NCI-H2081 treated with DMSO at 0.1 percent for 48 hours (cell line): ENCODE measurements at regions not wholly inside any gene's neighbourhood (a gene's known extent, or its start where the extent isn't known, plus 50 kb on each side); places are given as distances from the start of the nearest gene placed in this dataset.

Source experiments
- DNase-seq: peaks from one replicate; lab custom pipeline; 2025; lab: John Stamatoyannopoulos, UW

- no peak for DNase-seq
Measured at GRCh38 chr1:233518344-233518743, 95.6 kb upstream of the KCNK1 start.

- no peak for DNase-seq
Measured at GRCh38 chr1:233520261-233521191, 93.4 kb upstream of the KCNK1 start.

GRCh38 chr1:233523047-233523446, 90.9 kb upstream of the KCNK1 start:
- no peak for DNase-seq

- DNase-seq, result no peak
Measured at GRCh38 chr1:233527818-233528217, 86.1 kb upstream of the KCNK1 start.

GRCh38 chr1:233530665-233531386, 83.1 kb upstream of the KCNK1 start:
- DNase-seq, result no peak

- DNase-seq, result no peak
Measured at GRCh38 chr1:233540816-233541215, 73.1 kb upstream of the KCNK1 start.

GRCh38 chr1:233543338-233544255, 70.3 kb upstream of the KCNK1 start:
- no peak for DNase-seq

- DNase-seq, result no peak
Measured at GRCh38 chr1:233544304-233544703, 69.6 kb upstream of the KCNK1 start.

- DNase-seq, result no peak
Measured at GRCh38 chr1:233547726-233548125, 66.2 kb upstream of the KCNK1 start.

- DNase-seq, result no peak
Measured at GRCh38 chr1:233549404-233549803, 64.5 kb upstream of the KCNK1 start.

- DNase-seq, result no peak
Measured at GRCh38 chr1:233549917-233550316, 64.0 kb upstream of the KCNK1 start.

- DNase-seq, result no peak
Measured at GRCh38 chr1:233554037-233554436, 59.9 kb upstream of the KCNK1 start.

- DNase-seq, result no peak
Measured at GRCh38 chr1:233561708-233562426, 52.0 kb upstream of the KCNK1 start.
